SU-DHL-6 (cell line): ENCODE measurements at regions not wholly inside any gene's neighbourhood (a gene's known extent, or its start where the extent isn't known, plus 50 kb on each side); places are given as distances from the start of the nearest gene placed in this dataset.

Experiments used
- EZH2phosphoT487 ChIP-seq: fragments of 200-600 bp; sonication (generic), shearing (Covaris generic); conservative IDR thresholded peaks from 2 replicates; pipeline ENCODE4 v1.6.1; 2018; ENCODE audit warnings: mild to moderate bottlenecking, antibody characterized with exemption, low read length, moderate library complexity, mixed read lengths
- TF ChIP-seq, protein P1 (sequence below): fragments of 200-600 bp; sonication (generic); IDR thresholded peaks from one replicate; pipeline ENCODE4 v1.5.1; 2017; ENCODE audit warnings: antibody characterized with exemption, mild to moderate bottlenecking, low read length, moderate library complexity; ENCODE audit not compliant: insufficient read depth, poor library complexity, severe bottlenecking

- TF ChIP-seq, protein P1, sequence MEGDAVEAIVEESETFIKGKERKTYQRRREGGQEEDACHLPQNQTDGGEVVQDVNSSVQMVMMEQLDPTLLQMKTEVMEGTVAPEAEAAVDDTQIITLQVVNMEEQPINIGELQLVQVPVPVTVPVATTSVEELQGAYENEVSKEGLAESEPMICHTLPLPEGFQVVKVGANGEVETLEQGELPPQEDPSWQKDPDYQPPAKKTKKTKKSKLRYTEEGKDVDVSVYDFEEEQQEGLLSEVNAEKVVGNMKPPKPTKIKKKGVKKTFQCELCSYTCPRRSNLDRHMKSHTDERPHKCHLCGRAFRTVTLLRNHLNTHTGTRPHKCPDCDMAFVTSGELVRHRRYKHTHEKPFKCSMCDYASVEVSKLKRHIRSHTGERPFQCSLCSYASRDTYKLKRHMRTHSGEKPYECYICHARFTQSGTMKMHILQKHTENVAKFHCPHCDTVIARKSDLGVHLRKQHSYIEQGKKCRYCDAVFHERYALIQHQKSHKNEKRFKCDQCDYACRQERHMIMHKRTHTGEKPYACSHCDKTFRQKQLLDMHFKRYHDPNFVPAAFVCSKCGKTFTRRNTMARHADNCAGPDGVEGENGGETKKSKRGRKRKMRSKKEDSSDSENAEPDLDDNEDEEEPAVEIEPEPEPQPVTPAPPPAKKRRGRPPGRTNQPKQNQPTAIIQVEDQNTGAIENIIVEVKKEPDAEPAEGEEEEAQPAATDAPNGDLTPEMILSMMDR, result no peak
- no peak for TF ChIP-seq EZH2phosphoT487
These were observed 387.7 kb upstream of the SASH1 start for GRCh38 chr6:147954938-147955337.
